Stimulated activated CD4-positive, alpha-beta T cell treated with anti-CD3 and anti-CD28 coated beads, Interleukin-12 subunit alpha, Interleukin-12 subunit beta, amount 100 ng/mL, for 48 hours (primary cell): ENCODE measurements at regions not wholly inside any gene's neighbourhood (a gene's known extent, or its start where the extent isn't known, plus 50 kb on each side); places are given as distances from the start of the nearest gene placed in this dataset.

ENCODE experiments used
- DNase-seq, 3 donors: peaks; one replicate each; pipeline ENCODE4 v3.0.0-alpha.2; 2020; ENCODE audit warnings: low read depth in 2 of 3, low spot score in 1 of 3

DNA sequence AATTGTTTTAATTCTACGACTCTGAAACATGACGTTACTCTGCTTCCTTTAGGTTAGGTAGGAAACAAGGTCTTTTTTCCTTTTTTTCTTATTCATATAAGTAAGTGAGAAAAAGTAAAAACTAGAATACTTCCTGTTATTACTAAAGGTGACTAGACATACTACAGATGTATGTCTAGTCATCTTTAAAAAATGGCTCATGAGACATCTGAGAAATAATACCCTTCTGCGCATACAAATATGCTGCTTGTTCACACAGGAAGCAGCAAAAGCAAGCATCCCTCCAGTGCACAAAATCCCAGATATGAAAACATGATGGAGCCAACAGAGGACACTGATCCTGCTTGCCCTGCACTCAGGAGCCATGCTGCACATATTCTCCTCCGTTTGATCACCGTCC is 699.1 kb downstream of the EPM2A start:
- DNase-seq, result no peak

DNA sequence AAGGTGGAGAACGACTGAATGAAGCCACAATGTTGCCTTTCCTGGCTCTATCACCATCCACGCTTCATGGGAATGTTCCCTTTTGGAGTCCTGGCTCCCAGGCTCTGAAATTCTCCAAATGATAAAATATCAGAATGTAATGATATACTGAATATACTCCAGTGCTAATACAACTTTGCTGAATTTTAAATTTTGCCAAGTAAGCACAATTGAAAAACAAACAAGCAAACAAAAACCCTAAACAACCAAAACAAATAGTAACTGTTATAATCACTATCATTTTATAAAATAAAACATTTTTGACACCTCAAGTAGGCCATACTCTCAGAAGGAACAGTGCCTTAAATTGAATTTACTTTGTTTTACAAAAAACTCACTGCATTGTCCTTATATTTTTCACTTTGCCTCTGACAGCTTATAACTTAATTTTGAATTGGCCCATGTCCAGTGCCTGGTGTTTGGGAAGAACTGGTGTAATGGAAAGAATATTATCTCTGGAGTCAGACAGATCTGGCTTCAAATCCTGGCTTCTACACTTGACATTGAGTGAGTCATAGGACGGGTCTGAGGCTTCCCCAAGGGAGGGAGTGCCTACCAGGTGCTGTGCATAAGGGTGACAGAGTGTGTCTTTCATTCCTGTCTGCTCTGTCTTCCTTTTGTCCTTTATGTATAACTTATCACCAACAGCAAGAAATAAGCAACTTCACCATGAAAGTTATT is 698.3 kb downstream of the EPM2A start:
- DNase-seq, result no peak

DNA sequence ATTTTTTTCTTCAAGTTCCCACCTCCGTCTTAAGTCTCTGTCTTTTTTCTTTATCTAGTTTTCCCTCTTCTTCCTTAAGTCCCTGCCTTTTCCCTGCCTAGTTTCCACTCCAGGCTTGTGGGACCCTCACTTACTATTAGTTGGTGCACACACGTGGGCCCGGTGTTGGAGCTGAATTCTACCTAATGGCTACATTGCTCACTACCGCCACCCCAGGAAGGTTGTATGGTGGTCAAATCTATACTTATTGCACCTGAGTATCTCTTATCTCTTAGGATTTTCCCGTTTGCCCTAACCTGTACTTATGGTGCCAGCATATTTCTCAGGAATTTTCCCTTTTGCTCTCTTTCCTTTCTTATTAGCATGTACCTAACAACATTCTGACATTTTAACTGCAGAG is 692.8 kb downstream of the EPM2A start:
- no peak for DNase-seq

DNA sequence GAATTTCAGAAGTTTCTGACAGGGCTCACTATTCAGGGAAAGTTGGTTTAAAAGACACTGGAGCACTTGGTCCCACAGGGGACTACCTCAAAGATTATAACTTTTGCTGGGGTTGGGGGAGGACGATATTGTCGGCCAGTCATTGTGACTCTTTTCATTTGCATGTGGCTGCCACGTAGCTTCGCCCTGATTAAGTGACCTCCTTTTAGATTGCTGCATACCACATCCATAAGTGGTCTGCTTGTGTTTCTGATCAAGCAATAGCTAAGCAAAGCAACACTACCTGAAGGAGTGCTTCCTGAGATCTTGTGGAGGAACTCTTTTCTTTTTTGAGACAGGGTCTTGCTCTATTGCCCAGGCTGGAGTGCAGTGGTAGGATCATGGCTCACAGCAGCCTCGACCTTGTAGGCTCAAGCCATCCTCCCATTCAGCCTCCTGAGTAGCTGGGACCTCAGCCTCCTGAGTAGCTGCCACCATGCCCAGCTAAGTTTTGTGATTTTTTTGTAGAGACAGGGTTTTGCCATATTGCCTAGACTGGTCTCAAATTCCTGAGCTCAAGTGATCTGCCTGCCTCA is 691.3 kb downstream of the EPM2A start:
- no peak for DNase-seq

DNA sequence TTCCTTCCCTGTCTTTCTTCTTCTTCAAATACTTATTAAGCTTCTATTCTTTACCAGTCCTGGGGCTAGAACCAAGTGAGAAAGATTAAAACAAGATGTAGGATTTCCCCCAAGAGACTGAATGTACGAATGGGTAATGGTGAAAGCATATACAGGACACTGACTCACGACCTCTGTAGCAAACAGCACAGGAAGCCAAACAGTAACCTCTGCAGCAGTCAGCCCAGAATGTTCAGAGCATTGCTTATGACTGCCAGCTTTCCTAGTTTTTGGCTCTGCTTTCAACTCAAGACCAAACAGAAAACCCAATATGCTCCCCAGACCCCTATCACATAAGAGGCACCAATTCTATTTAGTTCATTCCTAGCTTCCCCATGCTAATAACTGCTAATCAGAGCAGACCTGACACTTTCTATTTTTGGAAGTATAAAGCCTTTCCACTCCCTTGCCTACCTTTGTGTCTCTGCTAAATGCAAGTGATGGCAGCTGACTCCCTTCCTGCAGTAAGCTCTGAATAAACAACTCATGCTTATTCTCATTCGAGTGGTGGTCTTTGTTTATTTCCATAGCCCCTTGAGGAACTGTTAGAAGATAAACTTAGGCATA is 690.6 kb downstream of the EPM2A start:
- DNase-seq, result no peak

DNA sequence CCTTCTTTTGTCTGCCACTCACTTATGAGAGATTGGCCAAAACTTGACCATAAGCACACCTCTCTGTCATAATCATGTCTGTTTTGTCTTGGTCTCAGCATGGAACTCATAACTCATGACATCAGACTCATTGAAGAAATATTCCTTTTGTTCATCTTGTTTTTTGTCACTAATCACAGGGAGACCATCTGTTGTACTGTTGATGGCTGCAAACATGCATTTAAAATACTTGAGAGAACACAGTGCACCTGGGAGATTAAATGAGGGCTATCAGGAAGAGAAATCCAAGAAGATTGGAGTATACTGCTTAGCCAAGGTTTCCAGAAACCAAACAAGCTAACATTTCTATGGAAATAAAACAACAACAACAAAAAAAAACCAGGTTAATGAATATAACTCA is 689.7 kb downstream of the EPM2A start:
- DNase-seq, result no peak

DNA sequence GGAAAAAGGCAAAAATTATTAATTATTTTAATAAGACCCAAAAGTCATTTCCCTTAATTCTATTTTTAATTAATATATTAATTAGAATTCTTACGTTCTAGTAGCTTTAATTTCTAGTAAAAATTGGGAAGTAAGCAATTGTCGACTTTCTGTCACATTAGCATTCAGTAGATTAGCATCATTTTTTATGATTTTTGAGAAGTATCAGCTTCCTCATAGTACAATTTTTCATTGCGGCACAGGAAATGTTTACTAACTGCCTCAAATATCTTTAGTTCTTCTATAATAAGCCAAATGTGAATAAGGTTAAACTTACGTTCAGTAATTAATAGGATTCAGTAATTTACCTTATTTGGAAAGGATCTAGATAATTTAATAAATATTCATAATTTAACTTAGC is 687.4 kb downstream of the EPM2A start:
- no peak for DNase-seq

DNA sequence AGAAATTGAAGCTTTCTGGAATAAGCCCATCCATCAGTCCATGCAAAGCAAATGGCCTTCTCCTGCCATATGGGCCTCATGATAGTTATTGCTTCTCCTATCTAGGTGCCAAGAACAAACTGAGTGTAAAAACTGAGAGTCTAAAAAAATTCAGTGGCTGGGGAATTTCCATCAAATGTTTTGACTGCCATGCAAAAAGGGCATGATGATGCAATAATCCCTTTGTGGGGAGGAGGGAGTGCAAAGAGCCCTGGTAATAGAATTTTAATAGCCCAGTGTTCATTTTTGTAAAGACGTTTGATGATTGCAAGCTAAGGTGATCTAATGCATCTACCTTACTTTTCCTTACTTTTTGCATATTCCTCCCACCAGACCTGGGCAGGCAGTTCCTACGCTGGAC is 683.7 kb downstream of the EPM2A start:
- no peak for DNase-seq

DNA sequence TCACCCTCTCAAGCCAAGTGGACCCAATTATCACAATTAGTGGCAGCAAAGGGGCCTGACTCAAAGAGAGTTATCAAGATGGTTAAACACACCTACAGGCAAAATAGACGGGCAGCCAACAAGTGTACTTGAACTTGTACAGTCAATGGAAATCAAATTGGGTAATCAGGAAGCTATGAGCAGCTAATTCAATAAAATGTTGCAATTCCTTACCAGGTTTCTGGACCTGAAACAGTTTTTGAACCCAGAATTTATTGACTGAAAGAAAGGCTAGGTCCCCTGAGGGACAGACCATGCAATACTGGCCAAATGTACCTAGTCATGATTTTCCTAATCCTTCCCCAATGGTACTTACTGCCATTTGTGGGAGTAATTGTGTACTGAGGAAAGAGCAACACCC is 679.8 kb downstream of the EPM2A start:
- DNase-seq, result no peak

DNA sequence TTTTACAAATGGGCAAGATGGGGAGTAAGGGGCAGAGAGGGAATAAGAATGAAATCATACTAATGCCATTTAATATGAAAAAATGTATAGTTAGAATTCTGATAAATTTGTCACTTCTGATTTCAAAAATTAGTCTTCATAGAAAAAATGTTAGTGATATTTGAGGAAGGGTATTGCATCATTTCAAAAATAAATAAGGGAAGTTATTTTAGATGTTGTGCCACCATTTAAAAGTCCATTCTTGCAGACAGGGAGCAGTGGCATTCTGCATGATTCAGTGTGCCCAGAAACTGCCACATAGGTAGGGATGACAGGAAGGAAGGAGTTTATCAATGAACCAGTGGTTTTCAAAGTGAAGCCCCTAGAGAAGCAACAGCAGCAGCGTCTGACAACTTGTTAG is 674.6 kb downstream of the EPM2A start:
- DNase-seq, result no peak

DNA sequence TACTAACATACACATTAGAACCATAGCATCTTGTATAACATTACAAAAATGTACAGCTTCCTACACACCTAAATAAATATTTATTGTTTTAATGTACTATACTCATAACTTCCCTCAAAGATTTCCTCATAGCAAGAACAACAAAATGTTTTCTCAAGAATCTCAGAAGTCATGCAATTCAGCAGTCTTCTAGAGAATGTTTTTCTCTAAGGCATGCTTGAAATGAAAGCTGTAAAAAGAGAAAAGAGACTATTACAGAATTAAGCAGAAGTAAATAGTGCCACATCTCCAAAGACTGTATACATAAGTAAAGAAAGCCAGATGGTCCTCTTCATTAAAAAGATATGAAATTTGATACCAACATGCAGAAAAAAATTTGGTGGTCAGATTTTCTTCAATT is 672.2 kb downstream of the EPM2A start:
- DNase-seq, result no peak

DNA sequence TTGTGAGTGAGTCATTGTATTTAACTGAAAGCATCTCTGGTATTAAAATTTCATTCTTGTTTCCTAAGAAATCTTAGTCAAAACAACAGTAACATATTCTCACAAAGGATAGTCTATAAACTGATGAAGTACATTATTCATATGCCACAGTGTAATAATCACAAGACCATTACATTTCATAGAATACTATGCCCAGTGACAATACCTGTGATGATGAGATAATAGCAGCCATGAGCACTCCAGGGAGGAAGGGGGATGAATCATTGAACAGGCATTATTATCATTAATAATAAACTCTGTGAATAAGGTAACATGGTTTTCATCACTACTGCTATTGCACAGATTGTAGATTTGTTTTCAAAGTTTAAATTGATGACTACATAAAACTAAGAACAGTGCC is 667.9 kb downstream of the EPM2A start:
- no peak for DNase-seq

DNA sequence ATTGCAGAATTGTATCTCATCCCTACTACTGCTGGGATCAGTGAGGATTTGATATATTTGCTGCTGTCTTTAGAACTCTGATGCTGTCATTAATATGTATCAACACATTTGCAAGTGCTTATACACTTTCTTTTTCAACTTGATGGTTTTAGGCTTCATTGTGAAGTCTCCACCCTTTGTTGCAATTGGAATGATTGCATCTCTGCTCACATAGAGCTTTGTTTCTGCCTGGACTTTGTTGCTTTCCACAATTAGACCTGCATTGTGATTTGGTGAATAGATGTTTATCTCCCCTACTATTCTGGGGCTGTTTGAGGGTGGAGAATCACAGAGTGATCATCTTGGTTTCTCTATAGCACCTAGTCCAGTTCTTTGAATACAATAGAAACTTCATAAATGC is 666.7 kb downstream of the EPM2A start:
- no peak for DNase-seq

DNA sequence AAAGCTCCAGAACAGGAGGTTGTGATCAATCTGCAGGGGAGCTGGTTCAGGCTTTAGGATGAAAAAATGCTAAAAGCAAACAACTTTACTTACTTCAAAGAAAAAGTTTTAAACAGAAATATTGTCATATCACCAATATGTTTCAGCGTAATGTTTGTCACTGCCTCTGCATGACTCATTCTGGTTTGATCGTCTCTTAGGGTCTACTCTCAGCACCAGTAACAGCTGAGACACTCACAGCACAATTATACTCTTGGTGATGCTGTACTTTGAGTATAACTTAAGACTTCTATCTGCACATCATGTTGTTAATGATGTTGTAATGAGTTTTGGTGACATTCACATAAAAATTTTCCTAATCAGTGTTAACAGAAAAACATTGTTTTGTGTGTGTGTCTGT is 665.4 kb downstream of the EPM2A start:
- no peak for DNase-seq

DNA sequence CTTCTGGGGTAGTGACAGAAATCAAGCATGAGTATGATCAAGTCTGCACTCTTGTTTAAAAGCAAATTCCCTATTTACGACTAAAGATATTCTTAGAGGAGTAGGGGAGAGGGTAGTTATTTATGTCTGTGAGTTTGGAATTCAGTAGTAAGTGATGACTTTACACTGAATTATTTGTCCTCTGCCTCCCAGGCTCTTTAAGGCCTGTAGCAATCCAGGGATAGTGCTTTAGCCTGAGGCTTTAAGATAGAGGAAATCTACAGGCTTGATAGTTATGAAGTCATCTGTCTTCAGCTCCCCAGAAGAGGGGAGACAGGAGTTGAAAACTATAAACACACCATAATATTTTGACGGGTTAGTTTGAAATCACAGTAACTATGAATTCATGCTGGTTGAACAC is 664.5 kb downstream of the EPM2A start:
- no peak for DNase-seq

DNA sequence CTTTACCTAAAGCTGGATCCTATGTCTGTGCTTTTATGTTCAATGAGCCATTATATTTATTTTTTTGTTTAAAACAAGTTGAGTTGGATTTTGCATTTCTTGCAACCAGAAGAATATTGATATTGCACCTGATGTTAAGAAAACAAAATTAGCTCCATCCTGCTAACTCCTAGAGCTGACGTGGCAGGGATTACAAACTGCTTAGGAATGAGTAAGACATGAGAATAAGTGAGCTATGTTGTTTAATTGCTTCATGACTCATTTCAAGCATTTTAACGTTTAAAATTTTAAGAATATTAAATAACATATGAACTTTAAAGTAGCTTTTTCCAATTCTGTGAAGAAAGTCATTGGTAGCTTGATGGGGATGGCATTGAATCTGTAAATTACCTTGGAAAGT is 663.5 kb downstream of the EPM2A start:
- DNase-seq, result no peak

DNA sequence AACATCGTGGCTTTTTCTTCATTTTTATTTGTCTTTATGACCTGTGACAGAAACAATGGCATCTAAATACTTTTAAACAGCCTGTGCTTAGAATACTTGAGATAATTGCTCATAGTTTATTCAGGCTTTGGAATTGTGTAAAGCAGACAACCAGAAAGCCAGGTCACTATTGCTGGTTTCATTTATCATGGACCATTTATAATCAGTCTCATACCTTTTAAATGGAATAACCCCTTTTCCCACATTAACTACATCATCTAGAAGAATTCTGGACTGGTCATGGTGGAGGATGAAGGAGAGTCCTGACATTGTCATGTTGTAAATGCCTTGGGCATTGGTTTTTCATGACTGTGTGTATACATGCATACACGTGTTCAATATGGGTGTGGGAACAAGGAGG is 661.5 kb downstream of the EPM2A start:
- DNase-seq, result no peak

DNA sequence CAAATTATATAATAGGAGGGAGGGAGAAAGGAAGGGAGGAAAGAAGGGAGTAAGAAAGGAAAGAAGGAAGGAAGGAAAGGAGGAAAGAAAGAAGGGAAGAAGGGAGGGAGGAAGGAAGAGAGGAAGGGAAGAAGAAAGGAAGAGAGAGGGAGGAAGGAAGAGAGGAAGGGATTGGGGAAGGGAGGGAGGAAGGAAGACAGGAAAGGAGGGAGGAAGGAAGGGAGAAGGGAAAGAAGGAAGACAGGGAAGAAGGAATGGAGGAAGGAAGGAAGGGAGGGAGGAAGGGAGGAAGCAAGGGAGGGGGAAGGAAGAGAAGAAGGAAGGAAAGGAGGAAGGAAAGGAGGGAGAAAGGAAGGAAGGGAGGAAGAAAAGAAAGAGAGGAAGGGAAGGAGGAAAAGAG is 660.5 kb downstream of the EPM2A start:
- DNase-seq, result no peak

DNA sequence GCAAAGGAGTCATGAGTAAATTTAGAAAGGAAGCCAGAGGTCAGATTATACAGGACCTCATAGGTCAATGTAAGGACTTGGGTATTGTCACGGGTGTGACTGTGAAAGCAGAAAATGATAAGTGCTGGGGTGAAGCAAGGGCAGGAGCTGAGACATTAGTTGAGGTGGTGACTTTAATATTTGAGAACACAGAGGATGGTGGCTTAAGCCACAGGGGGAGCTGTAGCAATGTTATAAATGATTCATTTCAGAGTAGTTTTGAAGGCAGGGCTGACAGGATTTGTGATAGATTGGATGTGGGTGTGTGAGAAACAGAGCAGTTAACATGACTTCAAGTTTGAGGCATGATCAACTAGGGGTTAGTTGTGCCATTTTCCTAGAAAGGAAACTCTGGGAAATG is 659.9 kb downstream of the EPM2A start:
- no peak for DNase-seq

DNA sequence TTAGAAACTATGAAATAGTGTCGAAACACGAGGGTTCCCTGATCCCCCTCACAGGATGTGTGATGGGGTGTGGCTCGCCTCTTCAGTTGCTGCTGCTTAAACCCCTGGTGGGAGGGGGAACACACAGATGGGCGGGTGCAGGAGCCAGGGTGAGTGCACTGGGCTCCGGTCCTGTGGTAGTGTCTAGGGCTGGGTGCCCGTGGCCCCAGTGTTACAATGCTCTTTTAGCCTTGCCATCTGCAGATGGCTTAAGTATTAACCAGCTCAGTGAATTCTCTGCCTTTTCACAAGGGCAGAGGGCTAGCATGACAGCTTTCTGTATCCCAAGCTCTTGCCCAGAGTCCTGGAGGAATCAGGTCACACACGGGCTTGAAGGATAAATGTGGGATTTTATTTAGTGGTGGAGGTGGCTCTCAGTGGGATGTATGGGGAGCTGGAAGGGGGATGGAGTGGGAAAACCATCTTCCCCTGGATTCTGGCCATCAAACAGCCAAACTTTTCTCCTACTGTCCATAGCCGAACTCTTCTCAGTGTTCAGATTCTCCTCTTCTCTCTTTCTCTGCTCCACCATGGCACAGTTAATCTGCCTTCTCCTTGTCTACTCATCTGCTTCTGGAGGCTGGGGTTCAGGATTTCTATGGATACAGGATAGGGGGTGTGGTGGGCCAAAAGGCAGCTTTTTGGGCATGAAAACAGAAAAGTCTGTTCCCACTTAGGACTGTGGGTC is 659.0 kb downstream of the EPM2A start:
- no peak for DNase-seq

DNA sequence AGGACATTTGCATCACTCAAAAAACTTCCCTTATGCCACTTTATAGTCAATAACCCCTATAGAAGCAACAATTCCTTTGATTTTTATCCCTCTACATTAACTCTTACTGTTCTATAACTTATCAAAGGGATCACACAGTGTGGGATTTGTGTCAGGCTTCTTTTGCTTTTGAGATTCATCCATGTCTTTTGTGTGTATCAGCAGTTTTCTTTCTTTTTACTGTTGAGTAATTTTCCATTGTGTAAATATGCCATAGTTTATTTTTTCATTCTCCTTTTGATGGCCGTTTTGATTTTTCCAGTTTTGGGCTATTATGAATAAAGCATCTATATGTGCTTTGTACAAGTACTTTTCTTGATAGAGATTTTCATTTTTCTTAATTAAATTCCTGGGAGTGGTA is 657.9 kb downstream of the EPM2A start:
- no peak for DNase-seq

DNA sequence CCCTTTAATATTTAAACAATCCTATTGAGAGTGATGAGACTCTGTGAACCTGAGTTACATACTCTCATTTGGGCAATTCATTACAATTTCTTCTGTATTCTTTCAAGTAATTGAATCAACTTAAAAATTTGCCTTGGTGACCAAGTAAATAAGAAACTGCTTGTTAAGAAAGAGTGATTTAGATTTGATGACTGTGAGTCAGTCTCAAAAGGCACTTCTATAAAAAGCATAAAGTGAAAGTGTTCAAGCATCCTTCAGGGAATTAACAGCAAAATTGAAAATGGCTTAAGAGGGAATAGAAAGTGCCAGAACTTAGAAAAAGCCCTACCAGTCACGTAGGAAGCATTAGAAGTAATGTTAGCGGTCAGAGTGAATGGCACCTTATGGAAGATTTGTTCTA is 654.7 kb downstream of the EPM2A start:
- no peak for DNase-seq
